HCT116 (cell line): ENCODE measurements at regions not wholly inside any gene's neighbourhood (a gene's known extent, or its start where the extent isn't known, plus 50 kb on each side); places are given as distances from the start of the nearest gene placed in this dataset.
A peak's percentile ranks its signal among the peaks of the same experiment; 100 is the strongest.

Experiments
- ATAC-seq: fragments of 200-7000 bp; cut with Tn5 transposase; 2 replicates; pipeline ENCODE4 v1.9.1; 2020; ENCODE audit warnings: mild to moderate bottlenecking, moderate library complexity
- BruUV-seq: library from RNA; stranded (reverse); fragments of 400-500 nt; replicated peaks from 2 replicates; lab custom pipeline; 2021; lab: Mats Ljungman, UMichigan
- CTCF ChIA-PET: fragments of 300-600 bp; sonication (Branson Sonifier 250); formaldehyde crosslinking; loops from one replicate; lab custom pipeline; 2021; ENCODE audit warnings: antibody characterized with exemption; lab: Charles Lee
- POLR2A ChIA-PET: fragments of 300-600, 350-600 bp; sonication (Branson Sonifier 250); formaldehyde crosslinking; loops from one replicate; lab custom pipeline; 2021; ENCODE audit warnings: antibody characterized with exemption; lab: Charles Lee
- RAD21 ChIA-PET, 2 experiments: fragments of 300-600 bp; sonication (Branson Sonifier 250); formaldehyde crosslinking; loops; one replicate each; lab custom pipeline; 2023; ENCODE audit warnings: low total read pairs in 2 of 2; ENCODE audit not compliant: uncharacterized antibody in 2 of 2, unreplicated experiment in 2 of 2, low non-redundant PET in 1 of 2; lab: Charles Lee
- DNase-seq: peaks from one replicate; pipeline ENCODE4 v3.0.0-alpha.2; 2010; ENCODE audit warnings: low read depth, low spot score
- H2AFZ ChIP-seq: fragments of 200-600 bp; shearing (Covaris generic), sonication (generic); 2 replicates; pipeline ENCODE4 v1.6.1; 2017; ENCODE audit warnings: low read depth, mixed run types, mixed read lengths, antibody characterized with exemption, low read length; ENCODE audit not compliant: poor library complexity, severe bottlenecking
- H3K27ac ChIP-seq: 2 replicates; pipeline ENCODE4 v1.5.1; 2012; ENCODE audit warnings: low read depth, low read length
- H3K27me3 ChIP-seq: fragments of 200-600 bp; sonication (generic); 2 replicates; pipeline ENCODE4 v1.6.1; 2016; ENCODE audit warnings: mixed run types, low read length, mixed read lengths; ENCODE audit not compliant: insufficient read depth
- H3K36me3 ChIP-seq, 2 experiments: fragments of 200-500 bp in 1 of 2; fragments of 200-600 bp in 1 of 2; sonication (Bioruptor generic) in 1 of 2; sonication (generic) in 1 of 2; 2 replicates each; pipeline versions ENCODE4 v1.5.1 to v1.6.1; 2014 to 2016; ENCODE audit warnings: low read length in 2 of 2, inconsistent platforms in 1 of 2, mixed read lengths in 1 of 2, mixed run types in 1 of 2; ENCODE audit not compliant: insufficient read depth in 2 of 2, control insufficient read depth in 1 of 2
- H3K4me1 ChIP-seq, 2 experiments: fragments of 200-600 bp in 1 of 2; sonication (generic) in 1 of 2; 2 replicates each; pipeline versions ENCODE4 v1.5.1 to v1.6.1; 2012 to 2017; ENCODE audit warnings: low read length in 2 of 2, inconsistent platforms in 1 of 2, mild to moderate bottlenecking in 1 of 2, mixed read lengths in 1 of 2, mixed run types in 1 of 2, moderate library complexity in 1 of 2; ENCODE audit not compliant: insufficient read depth in 2 of 2, control insufficient read depth in 1 of 2
- H3K4me2 ChIP-seq: fragments of 200-600 bp; sonication (generic); 2 replicates; pipeline ENCODE4 v1.6.1; 2017; ENCODE audit warnings: mixed run types, low read length, mixed read lengths
- H3K4me3 ChIP-seq, 2 experiments: fragments of 200-600 bp in 1 of 2; sonication (generic) in 1 of 2; replicated peaks in 1 of 2; 2 replicates each; pipeline ENCODE4 v1.5.1; 2011 to 2016; ENCODE audit warnings: low read length in 2 of 2, control low read depth in 1 of 2, low read depth in 1 of 2, mild to moderate bottlenecking in 1 of 2, mixed read lengths in 1 of 2, mixed run types in 1 of 2
- H3K79me2 ChIP-seq: fragments of 200-600 bp; sonication (generic); 2 replicates; pipeline ENCODE4 v1.6.1; 2017; ENCODE audit warnings: mild to moderate bottlenecking, mixed run types, low read length, moderate library complexity, mixed read lengths; ENCODE audit not compliant: insufficient read depth
- H3K9ac ChIP-seq: fragments of 200-600 bp; sonication (generic); 2 replicates; pipeline ENCODE4 v1.6.1; 2016; ENCODE audit warnings: low read length, mixed read lengths
- H3K9me2 ChIP-seq: fragments of 200-600 bp; sonication (generic), shearing (Covaris generic); 2 replicates; pipeline ENCODE4 v1.6.1; 2017; ENCODE audit warnings: mixed run types, mild to moderate bottlenecking, moderate library complexity; ENCODE audit not compliant: insufficient read depth
- H3K9me3 ChIP-seq, 2 experiments: fragments of 200-500 bp in 1 of 2; fragments of 200-600 bp in 1 of 2; sonication (Bioruptor generic) in 1 of 2; sonication (generic) in 1 of 2; 2 replicates each; pipeline ENCODE4 v1.6.1; 2014 to 2017; ENCODE audit warnings: low read length in 2 of 2, mixed read lengths in 2 of 2, inconsistent platforms in 1 of 2, low read depth in 1 of 2, mild to moderate bottlenecking in 1 of 2, mixed run types in 1 of 2, moderate library complexity in 1 of 2; ENCODE audit not compliant: control insufficient read depth in 1 of 2, insufficient read depth in 1 of 2
- H4K20me1 ChIP-seq: fragments of 200-600 bp; sonication (generic), shearing (Covaris generic); 2 replicates; pipeline ENCODE4 v1.6.1; 2017; ENCODE audit warnings: mixed run types, mild to moderate bottlenecking, moderate library complexity; ENCODE audit not compliant: insufficient read depth
- CBX3 ChIP-seq: IDR thresholded peaks from 2 replicates; pipeline ENCODE4 v1.6.1; 2012; ENCODE audit warnings: low read depth
- EGR1 ChIP-seq: IDR thresholded peaks from 2 replicates; pipeline ENCODE4 v1.6.1; 2012; ENCODE audit warnings: low read depth
- ELF1 ChIP-seq: IDR thresholded peaks from 2 replicates; pipeline ENCODE4 v1.6.1; 2012; ENCODE audit warnings: low read depth, borderline replicate concordance
- EZH2phosphoT487 ChIP-seq: fragments of 200-600 bp; IDR thresholded peaks from 2 replicates; pipeline ENCODE4 v1.6.1; 2018; ENCODE audit warnings: antibody characterized with exemption, borderline replicate concordance
- FOSL1 ChIP-seq: IDR thresholded peaks from 2 replicates; pipeline ENCODE4 v1.6.1; 2012; ENCODE audit warnings: low read depth
- POLR2A ChIP-seq: IDR thresholded peaks from 2 replicates; pipeline ENCODE4 v1.7.0; 2011; ENCODE audit warnings: borderline replicate concordance; ENCODE audit not compliant: insufficient read depth, insufficient read length; ENCODE audit errors: extremely low read depth
- POLR2AphosphoS5 ChIP-seq: IDR thresholded peaks from 2 replicates; pipeline ENCODE4 v1.6.1; 2011; ENCODE audit warnings: mild to moderate bottlenecking, low read depth, low read length, moderate library complexity
- SP1 ChIP-seq: IDR thresholded peaks from 2 replicates; pipeline ENCODE4 v1.6.1; 2012; ENCODE audit warnings: low read depth
- SRF ChIP-seq: IDR thresholded peaks from 2 replicates; pipeline ENCODE4 v1.6.1; 2012; ENCODE audit warnings: low read depth
- TCF7L2 ChIP-seq: IDR thresholded peaks from 2 replicates; pipeline ENCODE4 v1.7.0; 2011; ENCODE audit warnings: borderline replicate concordance, inconsistent platforms; ENCODE audit not compliant: insufficient read depth, insufficient read length; ENCODE audit errors: extremely low read depth
- YY1 ChIP-seq: IDR thresholded peaks from 2 replicates; pipeline ENCODE4 v1.6.1; 2011; ENCODE audit warnings: low read length, low read depth, moderate library complexity, mild to moderate bottlenecking; ENCODE audit not compliant: insufficient replicate concordance; ENCODE audit errors: extremely low read depth
- ZFX ChIP-seq: fragments of 450-650 bp; IDR thresholded peaks from 2 replicates; pipeline ENCODE4 v1.6.1; 2017
- ZNF274 ChIP-seq: fragments of 200-500 bp; sonication (Bioruptor generic); IDR thresholded peaks from 2 replicates; pipeline ENCODE4 v1.6.1; 2014; ENCODE audit warnings: mild to moderate bottlenecking, low read depth, low read length, inconsistent platforms
- intact Hi-C: fragments of 100-400 bp; cut with micrococcal nuclease; formaldehyde crosslinking; loops from 2 replicates; pipeline ENCODE4 v1.10.0; 2022
- TF ChIP-seq, protein P1 (sequence below): IDR thresholded peaks from 2 replicates; pipeline ENCODE4 v1.6.1; 2012
- TF ChIP-seq, protein P2 (sequence below), 3 experiments: fragments of 200-600 bp in 1 of 3; sonication (generic) in 1 of 3; IDR thresholded peaks in 2 of 3; conservative IDR thresholded peaks in 1 of 3; 2 replicates each; pipeline ENCODE4 v1.5.1; 2012 to 2017; ENCODE audit warnings: low read depth in 2 of 3, low read length in 2 of 3, antibody characterized with exemption in 1 of 3, borderline replicate concordance in 1 of 3, control low read depth in 1 of 3, mild to moderate bottlenecking in 1 of 3, mixed read lengths in 1 of 3, mixed run types in 1 of 3, moderate library complexity in 1 of 3; ENCODE audit not compliant: insufficient read depth in 1 of 3
- TF ChIP-seq, protein P3 (sequence below): IDR thresholded peaks from 2 replicates; pipeline ENCODE4 v1.6.1; 2012; ENCODE audit warnings: low read depth
- TF ChIP-seq, protein P4 (sequence below): IDR thresholded peaks from 2 replicates; pipeline ENCODE4 v1.6.1; 2012
- TF ChIP-seq, protein P5 (sequence below): IDR thresholded peaks from 2 replicates; pipeline ENCODE4 v1.6.1; 2011; ENCODE audit warnings: mild to moderate bottlenecking, low read length, moderate library complexity; ENCODE audit not compliant: insufficient replicate concordance; ENCODE audit errors: extremely low read depth

DNA sequence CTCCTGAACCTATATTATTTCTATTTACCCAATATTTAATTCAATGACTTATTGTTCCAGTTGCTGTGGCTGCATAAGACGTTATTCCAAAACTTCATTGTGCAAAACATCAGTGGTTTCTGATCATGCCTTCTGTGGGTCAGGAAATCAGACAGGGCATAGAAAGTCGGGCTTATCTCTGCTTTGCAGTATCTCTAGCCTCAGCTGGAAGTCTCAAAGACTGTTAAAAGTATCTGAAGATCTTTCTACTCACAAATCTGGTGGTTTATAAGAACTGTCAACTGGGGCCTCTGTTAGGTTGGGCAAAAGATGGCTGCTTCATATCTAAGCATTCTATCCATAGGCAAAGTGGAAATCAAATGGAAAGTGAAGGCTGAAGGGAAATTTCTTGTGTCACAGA is 687.7 kb upstream of the ARRDC3 start:
- no TSS peak for BruUV-seq

More for the DNA sequence above, 687.7 kb upstream of the ARRDC3 start:
- Histone ChIP-seq H3K4me3 (no peak overlapping the region), H3K36me3 (no peaks in the 10 kb centered on the region), H3K4me1 (no peaks in the 10 kb centered on the region), H2AFZ (peak overlapping the region; percentile 46), H3K9me2 (no peaks in the 10 kb centered on the region), H3K9me3 (no peaks in the 10 kb centered on the region), H4K20me1 (no peaks in the 10 kb centered on the region), H3K4me2 (no peak overlapping the region), H3K27me3 (no peaks in the 10 kb centered on the region), H3K79me2 (no peaks in the 10 kb centered on the region), H3K9ac (no peak overlapping the region), H3K27ac (no peak overlapping the region)
- DNase-seq: no peak
- TF ChIP-seq CBX3 (no peak), SP1 (no peak), FOSL1 (no peak), EGR1 (no peak), EZH2phosphoT487 (no peak), TCF7L2 (no peak), ZNF274 (no peak), POLR2A (no peak), SRF (no peak), ELF1 (no peak), POLR2AphosphoS5 (no peak), ZFX (no peak), YY1 (no peak)
- TF ChIP-seq, protein P1, sequence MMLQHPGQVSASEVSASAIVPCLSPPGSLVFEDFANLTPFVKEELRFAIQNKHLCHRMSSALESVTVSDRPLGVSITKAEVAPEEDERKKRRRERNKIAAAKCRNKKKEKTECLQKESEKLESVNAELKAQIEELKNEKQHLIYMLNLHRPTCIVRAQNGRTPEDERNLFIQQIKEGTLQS: no peak
- TF ChIP-seq, protein P2, sequence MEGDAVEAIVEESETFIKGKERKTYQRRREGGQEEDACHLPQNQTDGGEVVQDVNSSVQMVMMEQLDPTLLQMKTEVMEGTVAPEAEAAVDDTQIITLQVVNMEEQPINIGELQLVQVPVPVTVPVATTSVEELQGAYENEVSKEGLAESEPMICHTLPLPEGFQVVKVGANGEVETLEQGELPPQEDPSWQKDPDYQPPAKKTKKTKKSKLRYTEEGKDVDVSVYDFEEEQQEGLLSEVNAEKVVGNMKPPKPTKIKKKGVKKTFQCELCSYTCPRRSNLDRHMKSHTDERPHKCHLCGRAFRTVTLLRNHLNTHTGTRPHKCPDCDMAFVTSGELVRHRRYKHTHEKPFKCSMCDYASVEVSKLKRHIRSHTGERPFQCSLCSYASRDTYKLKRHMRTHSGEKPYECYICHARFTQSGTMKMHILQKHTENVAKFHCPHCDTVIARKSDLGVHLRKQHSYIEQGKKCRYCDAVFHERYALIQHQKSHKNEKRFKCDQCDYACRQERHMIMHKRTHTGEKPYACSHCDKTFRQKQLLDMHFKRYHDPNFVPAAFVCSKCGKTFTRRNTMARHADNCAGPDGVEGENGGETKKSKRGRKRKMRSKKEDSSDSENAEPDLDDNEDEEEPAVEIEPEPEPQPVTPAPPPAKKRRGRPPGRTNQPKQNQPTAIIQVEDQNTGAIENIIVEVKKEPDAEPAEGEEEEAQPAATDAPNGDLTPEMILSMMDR (IDR thresholded peaks at IDR 0.05 in 2 of 3, conservative IDR thresholded peaks at IDR 0.05 in 1 of 3; ENCODE audit: borderline replicate concordance in 1 of 3, insufficient read depth in 1 of 3, low read depth in 2 of 3, low read length in 2 of 3): no peak
- TF ChIP-seq, protein P3, sequence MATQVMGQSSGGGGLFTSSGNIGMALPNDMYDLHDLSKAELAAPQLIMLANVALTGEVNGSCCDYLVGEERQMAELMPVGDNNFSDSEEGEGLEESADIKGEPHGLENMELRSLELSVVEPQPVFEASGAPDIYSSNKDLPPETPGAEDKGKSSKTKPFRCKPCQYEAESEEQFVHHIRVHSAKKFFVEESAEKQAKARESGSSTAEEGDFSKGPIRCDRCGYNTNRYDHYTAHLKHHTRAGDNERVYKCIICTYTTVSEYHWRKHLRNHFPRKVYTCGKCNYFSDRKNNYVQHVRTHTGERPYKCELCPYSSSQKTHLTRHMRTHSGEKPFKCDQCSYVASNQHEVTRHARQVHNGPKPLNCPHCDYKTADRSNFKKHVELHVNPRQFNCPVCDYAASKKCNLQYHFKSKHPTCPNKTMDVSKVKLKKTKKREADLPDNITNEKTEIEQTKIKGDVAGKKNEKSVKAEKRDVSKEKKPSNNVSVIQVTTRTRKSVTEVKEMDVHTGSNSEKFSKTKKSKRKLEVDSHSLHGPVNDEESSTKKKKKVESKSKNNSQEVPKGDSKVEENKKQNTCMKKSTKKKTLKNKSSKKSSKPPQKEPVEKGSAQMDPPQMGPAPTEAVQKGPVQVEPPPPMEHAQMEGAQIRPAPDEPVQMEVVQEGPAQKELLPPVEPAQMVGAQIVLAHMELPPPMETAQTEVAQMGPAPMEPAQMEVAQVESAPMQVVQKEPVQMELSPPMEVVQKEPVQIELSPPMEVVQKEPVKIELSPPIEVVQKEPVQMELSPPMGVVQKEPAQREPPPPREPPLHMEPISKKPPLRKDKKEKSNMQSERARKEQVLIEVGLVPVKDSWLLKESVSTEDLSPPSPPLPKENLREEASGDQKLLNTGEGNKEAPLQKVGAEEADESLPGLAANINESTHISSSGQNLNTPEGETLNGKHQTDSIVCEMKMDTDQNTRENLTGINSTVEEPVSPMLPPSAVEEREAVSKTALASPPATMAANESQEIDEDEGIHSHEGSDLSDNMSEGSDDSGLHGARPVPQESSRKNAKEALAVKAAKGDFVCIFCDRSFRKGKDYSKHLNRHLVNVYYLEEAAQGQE: no peak
- TF ChIP-seq, protein P4, sequence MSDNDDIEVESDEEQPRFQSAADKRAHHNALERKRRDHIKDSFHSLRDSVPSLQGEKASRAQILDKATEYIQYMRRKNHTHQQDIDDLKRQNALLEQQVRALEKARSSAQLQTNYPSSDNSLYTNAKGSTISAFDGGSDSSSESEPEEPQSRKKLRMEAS: no peak
- TF ChIP-seq, protein P5, sequence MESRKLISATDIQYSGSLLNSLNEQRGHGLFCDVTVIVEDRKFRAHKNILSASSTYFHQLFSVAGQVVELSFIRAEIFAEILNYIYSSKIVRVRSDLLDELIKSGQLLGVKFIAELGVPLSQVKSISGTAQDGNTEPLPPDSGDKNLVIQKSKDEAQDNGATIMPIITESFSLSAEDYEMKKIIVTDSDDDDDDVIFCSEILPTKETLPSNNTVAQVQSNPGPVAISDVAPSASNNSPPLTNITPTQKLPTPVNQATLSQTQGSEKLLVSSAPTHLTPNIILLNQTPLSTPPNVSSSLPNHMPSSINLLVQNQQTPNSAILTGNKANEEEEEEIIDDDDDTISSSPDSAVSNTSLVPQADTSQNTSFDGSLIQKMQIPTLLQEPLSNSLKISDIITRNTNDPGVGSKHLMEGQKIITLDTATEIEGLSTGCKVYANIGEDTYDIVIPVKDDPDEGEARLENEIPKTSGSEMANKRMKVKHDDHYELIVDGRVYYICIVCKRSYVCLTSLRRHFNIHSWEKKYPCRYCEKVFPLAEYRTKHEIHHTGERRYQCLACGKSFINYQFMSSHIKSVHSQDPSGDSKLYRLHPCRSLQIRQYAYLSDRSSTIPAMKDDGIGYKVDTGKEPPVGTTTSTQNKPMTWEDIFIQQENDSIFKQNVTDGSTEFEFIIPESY: no peak
- no peak for ATAC-seq
- ChIA-PET CTCF (no interaction called here), POLR2A (no interaction called here), RAD21 (no interaction called here)
- intact Hi-C loops: no loop called here
